KMS-11 (cell line): ENCODE measurements at regions not wholly inside any gene's neighbourhood (a gene's known extent, or its start where the extent isn't known, plus 50 kb on each side); places are given as distances from the start of the nearest gene placed in this dataset.
"Not testable (repeated sequence)": the region's sequence is repeated elsewhere in the genome, so short reads cannot be mapped to it uniquely, and the experiment has no call there.

Experiments
- H2AFZ ChIP-seq: fragments of 200-600 bp; sonication (generic); 2 replicates; pipeline ENCODE4 v1.6.1; 2016; ENCODE audit warnings: antibody characterized with exemption, mixed run types, low read depth
- H3K27ac ChIP-seq: fragments of 200-600 bp; sonication (generic); 2 replicates; pipeline ENCODE4 v1.6.1; 2016; ENCODE audit warnings: mild to moderate bottlenecking, mixed run types
- H3K27me3 ChIP-seq: fragments of 200-600 bp; sonication (generic); 2 replicates; pipeline ENCODE4 v1.6.1; 2017; ENCODE audit warnings: mild to moderate bottlenecking, low read depth, mixed run types, moderate library complexity; ENCODE audit not compliant: insufficient read depth
- H3K36me3 ChIP-seq: fragments of 200-600 bp; sonication (generic); 2 replicates; pipeline ENCODE4 v1.6.1; 2017; ENCODE audit warnings: mild to moderate bottlenecking, mixed run types; ENCODE audit not compliant: insufficient read depth
- H3K4me1 ChIP-seq: fragments of 200-600 bp; sonication (generic); 2 replicates; pipeline ENCODE4 v1.6.1; 2016; ENCODE audit warnings: mild to moderate bottlenecking, low read depth, mixed run types; ENCODE audit not compliant: poor library complexity, severe bottlenecking
- H3K4me2 ChIP-seq: fragments of 200-600 bp; sonication (generic); 2 replicates; pipeline ENCODE4 v1.7.0; 2016; ENCODE audit warnings: mild to moderate bottlenecking, mixed run types
- H3K4me3 ChIP-seq: fragments of 200-600 bp; sonication (generic); IDR thresholded peaks from 2 replicates; pipeline ENCODE4 v1.6.1; 2017; ENCODE audit warnings: low read depth, low read length, mixed read lengths; ENCODE audit not compliant: insufficient read depth
- H3K79me2 ChIP-seq: fragments of 200-600 bp; sonication (generic); 2 replicates; pipeline ENCODE4 v1.6.1; 2016; ENCODE audit warnings: low read depth, mixed run types; ENCODE audit not compliant: insufficient read depth
- H3K9ac ChIP-seq: fragments of 200-600 bp; sonication (generic); 2 replicates; pipeline ENCODE4 v1.6.1; 2016; ENCODE audit warnings: mild to moderate bottlenecking, mixed run types
- H4K20me1 ChIP-seq: fragments of 200-600 bp; sonication (generic); 2 replicates; pipeline ENCODE4 v1.6.1; 2016; ENCODE audit warnings: mild to moderate bottlenecking, mixed run types; ENCODE audit not compliant: insufficient read depth
- TF ChIP-seq, protein P1 (sequence below): fragments of 200-600 bp; sonication (generic); conservative IDR thresholded peaks from 2 replicates; pipeline ENCODE4 v1.6.1; 2017; ENCODE audit warnings: low read depth, mild to moderate bottlenecking, antibody characterized with exemption, low read length, moderate library complexity, mixed read lengths

DNA sequence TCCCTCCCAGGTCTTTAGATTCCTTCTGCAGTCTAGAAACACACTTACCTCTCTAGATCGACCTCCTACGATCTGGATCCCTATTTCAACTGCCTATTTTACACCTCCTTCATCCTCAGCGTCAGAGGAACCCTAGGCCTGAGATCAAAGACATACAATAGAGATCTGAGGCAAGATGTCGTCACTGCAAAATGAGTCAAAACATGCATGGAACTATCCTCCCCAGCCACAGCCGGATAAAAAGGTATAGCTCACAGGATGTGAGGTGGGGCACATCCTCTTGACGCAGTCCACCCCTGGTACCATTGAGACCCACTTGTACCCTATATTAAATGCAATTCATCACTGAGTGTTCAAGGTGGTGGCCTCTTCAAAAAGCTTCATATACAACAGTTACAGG, 63.7 kb upstream of the DNAJC10 start:
- H3K4me1 ChIP-seq: no peaks in the 10 kb centered on the region
- no peaks in the 10 kb centered on the region for H3K27me3 ChIP-seq
- H3K4me2 ChIP-seq: no peak overlapping the region
- H3K36me3 ChIP-seq: no peaks in the 10 kb centered on the region
- no peak overlapping the region for H3K4me3 ChIP-seq
- no peaks in the 10 kb centered on the region for H3K79me2 ChIP-seq
- no peaks in the 10 kb centered on the region for H4K20me1 ChIP-seq
- no peak overlapping the region for H3K27ac ChIP-seq
- H2AFZ ChIP-seq: no peak overlapping the region
- TF ChIP-seq, protein P1, sequence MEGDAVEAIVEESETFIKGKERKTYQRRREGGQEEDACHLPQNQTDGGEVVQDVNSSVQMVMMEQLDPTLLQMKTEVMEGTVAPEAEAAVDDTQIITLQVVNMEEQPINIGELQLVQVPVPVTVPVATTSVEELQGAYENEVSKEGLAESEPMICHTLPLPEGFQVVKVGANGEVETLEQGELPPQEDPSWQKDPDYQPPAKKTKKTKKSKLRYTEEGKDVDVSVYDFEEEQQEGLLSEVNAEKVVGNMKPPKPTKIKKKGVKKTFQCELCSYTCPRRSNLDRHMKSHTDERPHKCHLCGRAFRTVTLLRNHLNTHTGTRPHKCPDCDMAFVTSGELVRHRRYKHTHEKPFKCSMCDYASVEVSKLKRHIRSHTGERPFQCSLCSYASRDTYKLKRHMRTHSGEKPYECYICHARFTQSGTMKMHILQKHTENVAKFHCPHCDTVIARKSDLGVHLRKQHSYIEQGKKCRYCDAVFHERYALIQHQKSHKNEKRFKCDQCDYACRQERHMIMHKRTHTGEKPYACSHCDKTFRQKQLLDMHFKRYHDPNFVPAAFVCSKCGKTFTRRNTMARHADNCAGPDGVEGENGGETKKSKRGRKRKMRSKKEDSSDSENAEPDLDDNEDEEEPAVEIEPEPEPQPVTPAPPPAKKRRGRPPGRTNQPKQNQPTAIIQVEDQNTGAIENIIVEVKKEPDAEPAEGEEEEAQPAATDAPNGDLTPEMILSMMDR: no peak
- H3K9ac ChIP-seq: no peak overlapping the region

DNA sequence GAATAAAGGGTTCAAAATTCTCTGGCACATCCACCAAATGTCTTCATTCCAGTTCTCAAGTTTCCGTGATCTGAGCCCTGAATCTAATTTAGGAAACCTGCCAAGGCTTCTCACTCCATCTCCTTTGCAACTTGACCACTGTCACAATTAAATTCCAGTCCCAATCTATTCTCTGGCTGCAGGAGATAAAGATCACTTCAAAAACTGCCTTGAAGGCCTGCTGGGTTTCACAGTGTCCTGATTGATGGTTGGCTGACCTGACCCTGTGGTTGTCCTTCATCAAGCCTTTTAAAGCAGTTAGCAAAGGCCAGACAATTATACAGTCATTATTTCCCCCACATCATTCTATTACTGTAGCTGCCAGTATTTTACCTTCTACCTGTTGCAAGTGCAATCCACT, 60.3 kb upstream of the DNAJC10 start:
- Histone ChIP-seq H3K4me2 (no peak overlapping the region), H3K27me3 (no peaks in the 10 kb centered on the region), H3K9ac (no peak overlapping the region), H3K4me1 (no peaks in the 10 kb centered on the region), H3K27ac (no peak overlapping the region), H4K20me1 (no peaks in the 10 kb centered on the region), H2AFZ (no peak overlapping the region), H3K79me2 (no peaks in the 10 kb centered on the region), H3K4me3 (no peak overlapping the region), H3K36me3 (no peaks in the 10 kb centered on the region)
- TF ChIP-seq, protein P1: no peak

DNA sequence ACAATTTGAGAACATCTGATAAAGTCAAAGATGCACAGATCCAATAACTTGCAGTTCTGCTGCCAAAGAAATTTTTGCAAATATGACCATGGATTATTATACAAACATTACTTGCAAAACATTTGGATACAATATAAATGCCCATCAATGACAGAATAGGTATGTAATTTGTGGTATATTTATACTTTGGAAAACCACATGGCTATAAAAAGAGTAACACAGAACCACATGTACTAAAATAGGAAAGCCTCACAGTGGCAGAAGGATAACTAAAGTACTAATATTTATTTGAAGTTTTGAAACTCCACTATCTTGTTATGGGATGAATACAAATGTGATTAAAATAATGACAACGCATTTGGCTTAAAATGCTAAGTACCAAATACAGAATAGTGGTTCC, 51.8 kb upstream of the DNAJC10 start:
- no peaks in the 10 kb centered on the region for H3K27me3 ChIP-seq
- no peak overlapping the region for H2AFZ ChIP-seq
- no peaks in the 10 kb centered on the region for H4K20me1 ChIP-seq
- H3K79me2 ChIP-seq: no peaks in the 10 kb centered on the region
- H3K9ac ChIP-seq: no peak overlapping the region
- no peak overlapping the region for H3K27ac ChIP-seq
- TF ChIP-seq, protein P1: no peak
- H3K36me3 ChIP-seq: no peaks in the 10 kb centered on the region
- H3K4me2 ChIP-seq: no peak overlapping the region
- no peak overlapping the region for H3K4me3 ChIP-seq
- peaks cover 31% of the 10 kb centered on the region for H3K4me1 ChIP-seq

DNA sequence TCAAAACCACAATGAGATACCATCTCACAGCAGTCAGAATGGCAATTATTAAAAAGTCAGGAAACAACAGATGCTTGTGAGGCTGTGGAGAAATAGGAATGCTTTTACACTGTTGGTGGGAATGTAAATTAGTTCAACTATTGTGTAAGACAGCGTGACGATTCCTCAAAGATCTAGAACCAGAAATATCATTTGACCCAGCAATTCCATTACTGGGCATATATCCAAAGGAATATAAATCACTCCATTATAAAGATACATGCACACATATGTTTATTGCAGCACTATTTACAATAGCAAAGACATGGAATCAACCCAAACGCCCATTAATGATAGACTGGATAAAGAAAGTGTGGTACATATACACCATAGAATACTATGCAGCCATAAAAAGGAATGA, 50.6 kb upstream of the DNAJC10 start:
- H3K36me3 ChIP-seq, H3K9ac ChIP-seq, H3K27me3 ChIP-seq, H3K4me2 ChIP-seq, H2AFZ ChIP-seq, H3K4me3 ChIP-seq, H4K20me1 ChIP-seq, H3K79me2 ChIP-seq, H3K27ac ChIP-seq: not testable (repeated sequence)
- peaks cover 44% of the 10 kb centered on the region for H3K4me1 ChIP-seq
